ENCODE measurements at regions not wholly inside any gene's neighbourhood (a gene's known extent, or its start where the extent isn't known, plus 50 kb on each side); places are given as distances from the start of the nearest gene placed in this dataset.
"Not testable (repeated sequence)": the region's sequence is repeated elsewhere in the genome, so short reads cannot be mapped to it uniquely, and the experiment has no call there.

- H3K27ac ChIP-seq (ENCODE audit: low read length) = no peak overlapping the region
- H3K36me3 ChIP-seq (ENCODE audit: control insufficient read depth in 1 of 2, insufficient read depth in 2 of 2, low read length in 2 of 2) = no peaks in the 10 kb centered on the region
Observed at GRCh38 chr17:83161298-83162034, 82.1 kb downstream of the METRNL start.

GRCh38 chr17:83162035-83162745 is 82.8 kb downstream of the METRNL start:
- no peaks in the 10 kb centered on the region for H3K36me3 ChIP-seq (ENCODE audit: control insufficient read depth in 1 of 2, insufficient read depth in 2 of 2, low read length in 2 of 2)
- no peak overlapping the region for H3K4me3 ChIP-seq (ENCODE audit: low read depth in 1 of 2, low read length in 2 of 2)
- H3K27ac ChIP-seq (ENCODE audit: low read length) = no peak overlapping the region
- H3K27me3 ChIP-seq (ENCODE audit: low read depth, low read length) = no peaks in the 10 kb centered on the region
- peaks cover 0 to 5% of the 10 kb centered on the region in 2 donors for H3K9me3 ChIP-seq (ENCODE audit: control insufficient read depth in 1 of 2, low read length in 2 of 2)
- H3K4me1 ChIP-seq (ENCODE audit: control insufficient read depth in 1 of 2, insufficient read depth in 2 of 2, low read length in 2 of 2) = no peaks in the 10 kb centered on the region

More at GRCh38 chr17:83161298-83162034, 82.1 kb downstream of the METRNL start:
- no peaks in the 10 kb centered on the region for H3K27me3 ChIP-seq (ENCODE audit: low read depth, low read length)
- no peaks in the 10 kb centered on the region for H3K4me1 ChIP-seq (ENCODE audit: control insufficient read depth in 1 of 2, insufficient read depth in 2 of 2, low read length in 2 of 2)
- H3K9me3 ChIP-seq (ENCODE audit: control insufficient read depth in 1 of 2, low read length in 2 of 2) = no peaks in the 10 kb centered on the region
- no peak overlapping the region for H3K4me3 ChIP-seq (ENCODE audit: low read depth in 1 of 2, low read length in 2 of 2)

GRCh38 chr17:83164490-83164889 is 85.1 kb downstream of the METRNL start:
- Histone ChIP-seq H3K4me3 (ENCODE audit: low read depth in 1 of 2, low read length in 2 of 2) (no peak overlapping the region), H3K27ac (ENCODE audit: low read length) (no peak overlapping the region), H3K27me3 (ENCODE audit: low read depth, low read length) (no peaks in the 10 kb centered on the region), H3K36me3 (ENCODE audit: control insufficient read depth in 1 of 2, insufficient read depth in 2 of 2, low read length in 2 of 2) (no peaks in the 10 kb centered on the region), H3K4me1 (ENCODE audit: control insufficient read depth in 1 of 2, insufficient read depth in 2 of 2, low read length in 2 of 2) (no peaks in the 10 kb centered on the region), H3K9me3 (ENCODE audit: control insufficient read depth in 1 of 2, low read length in 2 of 2) (peaks cover 0 to 5% of the 10 kb centered on the region in 2 donors)

DNA sequence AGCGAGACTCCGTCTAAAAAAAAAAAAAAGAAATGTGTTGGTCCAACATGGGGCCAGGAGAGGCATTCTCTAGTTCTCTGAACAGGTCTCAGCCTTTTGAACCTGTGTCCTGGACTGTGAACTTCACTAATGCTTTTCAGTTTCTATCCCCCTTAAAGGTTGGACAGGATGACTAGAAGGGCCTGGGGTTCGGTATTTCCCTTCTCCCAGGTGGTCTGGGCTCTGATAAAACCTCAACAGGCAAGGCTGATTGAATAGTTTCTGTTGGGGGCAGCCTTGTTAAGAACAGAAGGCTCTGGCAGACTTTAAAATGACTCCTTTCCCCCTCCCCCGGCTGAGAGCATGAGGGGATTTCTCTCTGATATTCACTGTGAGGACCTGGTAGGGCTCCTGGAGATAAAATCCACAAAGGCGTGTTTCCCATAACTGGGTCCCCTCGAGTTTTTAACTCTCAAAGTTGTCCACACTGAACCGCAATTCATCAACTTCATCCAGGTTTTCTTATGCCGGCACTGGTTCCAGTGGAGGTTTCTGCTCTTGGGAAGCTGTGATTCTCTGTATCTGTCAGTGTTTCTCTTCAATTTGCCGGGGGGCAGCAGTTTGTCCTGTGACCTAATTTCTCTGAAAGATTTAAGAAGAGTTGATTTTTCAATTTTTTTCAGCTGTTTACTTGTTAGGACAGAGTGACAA is 91.3 kb downstream of the METRNL start:
- H3K36me3 ChIP-seq (ENCODE audit: control insufficient read depth in 1 of 2, insufficient read depth in 2 of 2, low read length in 2 of 2) = no peaks in the 10 kb centered on the region
- H3K9me3 ChIP-seq (ENCODE audit: control insufficient read depth in 1 of 2, low read length in 2 of 2) = peaks cover 0 to 7% of the 10 kb centered on the region in 2 donors
- no peak overlapping the region for H3K27ac ChIP-seq (ENCODE audit: low read length)
- H3K27me3 ChIP-seq (ENCODE audit: low read depth, low read length) = no peaks in the 10 kb centered on the region
- no peaks in the 10 kb centered on the region for H3K4me1 ChIP-seq (ENCODE audit: control insufficient read depth in 1 of 2, insufficient read depth in 2 of 2, low read length in 2 of 2)
- H3K4me3 ChIP-seq (ENCODE audit: low read depth in 1 of 2, low read length in 2 of 2) = no peak overlapping the region

DNA sequence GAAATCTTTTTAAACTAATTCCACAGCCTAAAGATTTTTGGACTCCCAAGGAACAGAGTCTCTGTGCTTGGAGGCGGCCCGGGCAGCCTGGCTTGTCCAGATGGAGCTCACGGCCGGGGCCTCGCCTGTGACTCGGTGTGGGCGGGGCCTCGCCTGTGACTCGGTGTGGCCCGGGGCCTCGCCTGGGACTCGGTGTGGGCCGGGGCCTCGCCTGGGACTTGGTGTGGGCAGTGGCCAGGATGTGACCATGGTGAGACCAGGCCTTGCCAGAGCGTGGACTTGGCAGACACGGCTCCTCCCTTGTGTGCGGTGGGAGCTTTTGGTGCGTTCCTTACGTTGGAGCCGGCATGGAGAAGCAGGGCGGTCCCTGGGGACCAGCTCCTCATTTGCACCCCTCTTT is 92.3 kb downstream of the METRNL start:
- H3K9me3 ChIP-seq (ENCODE audit: control insufficient read depth in 1 of 2, low read length in 2 of 2) = peaks cover 0 to 7% of the 10 kb centered on the region in 2 donors
- no peaks in the 10 kb centered on the region for H3K4me1 ChIP-seq (ENCODE audit: control insufficient read depth in 1 of 2, insufficient read depth in 2 of 2, low read length in 2 of 2)
- H3K27me3 ChIP-seq (ENCODE audit: low read depth, low read length) = no peaks in the 10 kb centered on the region
- H3K36me3 ChIP-seq (ENCODE audit: control insufficient read depth in 1 of 2, insufficient read depth in 2 of 2, low read length in 2 of 2) = no peaks in the 10 kb centered on the region
- no peak overlapping the region for H3K4me3 ChIP-seq (ENCODE audit: low read depth in 1 of 2, low read length in 2 of 2)
- H3K27ac ChIP-seq (ENCODE audit: low read length) = no peak overlapping the region

- not testable (repeated sequence) for H3K4me1 ChIP-seq (ENCODE audit: control insufficient read depth in 1 of 2, insufficient read depth in 2 of 2, low read length in 2 of 2); H3K4me3 ChIP-seq (ENCODE audit: low read depth in 1 of 2, low read length in 2 of 2); H3K27ac ChIP-seq (ENCODE audit: low read length); H3K27me3 ChIP-seq (ENCODE audit: low read depth, low read length); H3K36me3 ChIP-seq (ENCODE audit: control insufficient read depth in 1 of 2, insufficient read depth in 2 of 2, low read length in 2 of 2); H3K9me3 ChIP-seq (ENCODE audit: control insufficient read depth in 1 of 2, low read length in 2 of 2)
Observed at GRCh38 chr17:83172099-83172498, 92.7 kb downstream of the METRNL start.

DNA sequence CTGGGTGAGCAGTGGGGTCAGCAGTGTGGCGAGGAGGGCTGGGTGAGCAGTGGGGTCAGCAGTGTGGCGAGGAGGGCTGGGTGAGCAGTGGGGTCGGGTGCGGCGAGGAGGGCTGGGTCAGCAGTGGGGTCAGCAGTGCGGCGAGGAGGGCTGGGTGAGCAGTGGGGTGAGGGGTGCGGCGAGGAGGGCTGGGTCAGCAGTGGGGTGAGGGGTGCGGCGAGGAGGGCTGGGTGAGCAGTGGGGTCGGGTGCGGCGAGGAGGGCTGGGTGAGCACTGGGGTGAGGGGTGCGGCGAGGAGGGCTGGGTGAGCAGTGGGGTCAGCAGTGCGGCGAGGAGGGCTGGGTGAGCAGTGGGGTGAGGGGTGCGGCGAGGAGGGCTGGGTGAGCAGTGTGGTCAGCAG is 93.2 kb downstream of the METRNL start:
- not testable (repeated sequence) for H3K4me1 ChIP-seq (ENCODE audit: control insufficient read depth in 1 of 2, insufficient read depth in 2 of 2, low read length in 2 of 2); H3K27me3 ChIP-seq (ENCODE audit: low read depth, low read length); H3K36me3 ChIP-seq (ENCODE audit: control insufficient read depth in 1 of 2, insufficient read depth in 2 of 2, low read length in 2 of 2); H3K27ac ChIP-seq (ENCODE audit: low read length); H3K4me3 ChIP-seq (ENCODE audit: low read depth in 1 of 2, low read length in 2 of 2); H3K9me3 ChIP-seq (ENCODE audit: control insufficient read depth in 1 of 2, low read length in 2 of 2)

DNA sequence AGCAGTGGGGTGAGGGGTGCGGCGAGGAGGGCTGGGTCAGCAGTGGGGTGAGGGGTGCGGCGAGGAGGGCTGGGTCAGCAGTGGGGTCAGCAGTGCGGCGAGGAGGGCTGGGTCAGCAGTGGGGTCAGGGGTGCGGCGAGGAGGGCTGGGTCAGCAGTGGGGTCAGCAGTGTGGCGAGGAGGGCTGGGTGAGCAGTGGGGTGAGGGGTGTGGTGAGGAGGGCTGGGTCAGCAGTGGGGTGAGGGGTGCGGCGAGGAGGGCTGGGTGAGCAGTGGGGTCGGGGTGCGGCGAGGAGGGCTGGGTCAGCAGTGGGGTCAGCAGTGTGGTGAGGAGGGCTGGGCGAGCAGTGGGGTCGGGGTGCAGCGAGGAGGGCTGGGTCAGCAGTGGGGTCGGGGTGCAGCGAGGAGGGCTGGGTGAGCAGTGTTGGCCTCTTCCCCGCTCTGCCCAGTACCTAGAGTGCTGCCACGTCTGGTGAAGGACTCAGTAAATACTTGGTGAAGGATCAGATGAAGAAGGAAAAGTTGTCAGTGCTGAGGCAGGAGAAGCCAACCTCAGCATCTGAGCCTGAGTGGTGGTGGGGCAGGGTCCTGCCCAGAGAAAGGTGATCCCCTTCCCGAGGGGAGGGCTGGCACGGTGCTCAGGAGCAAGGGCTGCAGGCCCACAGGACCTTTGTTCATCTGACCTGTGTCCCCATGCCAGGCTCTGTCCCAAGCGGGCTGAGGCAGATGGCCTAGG is 93.9 kb downstream of the METRNL start:
- H3K9me3 ChIP-seq (ENCODE audit: control insufficient read depth in 1 of 2, low read length in 2 of 2); H3K27ac ChIP-seq (ENCODE audit: low read length); H3K4me3 ChIP-seq (ENCODE audit: low read depth in 1 of 2, low read length in 2 of 2); H3K27me3 ChIP-seq (ENCODE audit: low read depth, low read length); H3K4me1 ChIP-seq (ENCODE audit: control insufficient read depth in 1 of 2, insufficient read depth in 2 of 2, low read length in 2 of 2); H3K36me3 ChIP-seq (ENCODE audit: control insufficient read depth in 1 of 2, insufficient read depth in 2 of 2, low read length in 2 of 2): not testable (repeated sequence)

DNA sequence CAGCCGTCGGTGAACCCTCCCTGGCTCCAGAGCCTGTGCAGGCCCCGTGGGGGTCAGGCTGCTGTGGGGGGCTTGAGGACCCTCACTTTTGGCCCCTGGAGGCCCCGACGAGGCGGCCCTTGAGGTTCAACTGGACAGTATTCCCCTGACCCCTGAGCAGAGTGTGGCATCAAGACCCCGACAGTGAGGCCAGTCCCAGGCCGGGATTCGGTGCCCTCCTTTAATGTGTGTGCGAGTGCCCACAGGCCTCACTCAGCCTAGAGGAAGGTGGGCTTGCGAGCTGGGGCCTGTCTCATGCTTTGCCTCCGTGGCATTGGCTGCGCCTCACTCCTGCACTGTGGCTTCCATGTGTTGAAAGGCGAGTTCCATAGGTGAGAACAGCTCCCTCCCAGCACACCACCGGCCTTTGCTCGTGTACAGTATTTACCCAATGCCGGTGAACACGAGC is 94.5 kb downstream of the METRNL start:
- peaks cover 0 to 2% of the 10 kb centered on the region in 2 donors for H3K9me3 ChIP-seq (ENCODE audit: control insufficient read depth in 1 of 2, low read length in 2 of 2)
- H3K4me3 ChIP-seq (ENCODE audit: low read depth in 1 of 2, low read length in 2 of 2) = no peak overlapping the region

GRCh38 chr17:83174362-83175118 is 95.1 kb downstream of the METRNL start:
- Histone ChIP-seq H3K27ac (ENCODE audit: low read length) (no peak overlapping the region), H3K36me3 (ENCODE audit: control insufficient read depth in 1 of 2, insufficient read depth in 2 of 2, low read length in 2 of 2) (no peaks in the 10 kb centered on the region), H3K9me3 (ENCODE audit: control insufficient read depth in 1 of 2, low read length in 2 of 2) (peaks cover 0 to 2% of the 10 kb centered on the region in 2 donors), H3K27me3 (ENCODE audit: low read depth, low read length) (no peaks in the 10 kb centered on the region), H3K4me1 (ENCODE audit: control insufficient read depth in 1 of 2, insufficient read depth in 2 of 2, low read length in 2 of 2) (peaks cover 0 to 4% of the 10 kb centered on the region in 2 donors), H3K4me3 (ENCODE audit: low read depth in 1 of 2, low read length in 2 of 2) (no peak overlapping the region)

More for the DNA sequence above, 94.5 kb downstream of the METRNL start:
- Histone ChIP-seq H3K27me3 (ENCODE audit: low read depth, low read length) (no peaks in the 10 kb centered on the region), H3K27ac (ENCODE audit: low read length) (no peak overlapping the region), H3K36me3 (ENCODE audit: control insufficient read depth in 1 of 2, insufficient read depth in 2 of 2, low read length in 2 of 2) (no peaks in the 10 kb centered on the region), H3K4me1 (ENCODE audit: control insufficient read depth in 1 of 2, insufficient read depth in 2 of 2, low read length in 2 of 2) (no peaks in the 10 kb centered on the region)

Data from muscle layer of duodenum (tissue), 2 donors.